Trophoblast cell (in vitro differentiated cells and primary cell): ENCODE measurements at regions not wholly inside any gene's neighbourhood (a gene's known extent, or its start where the extent isn't known, plus 50 kb on each side); places are given as distances from the start of the nearest gene placed in this dataset.

ENCODE experiments used
- DNase-seq, 2 donors: peaks; one replicate each; pipeline ENCODE4 v3.0.0-alpha.2; 2016
- H2AFZ ChIP-seq: 2 replicates; pipeline ENCODE4 v1.6.1; 2013; ENCODE audit warnings: low read length, moderate library complexity, mild to moderate bottlenecking; ENCODE audit not compliant: insufficient read depth, poor library complexity
- H2AK5ac ChIP-seq: 2 replicates; pipeline ENCODE4 v1.6.1; 2013; ENCODE audit warnings: mild to moderate bottlenecking, low read length
- H2BK120ac ChIP-seq: 2 replicates; pipeline ENCODE4 v1.6.1; 2013; ENCODE audit warnings: low read length, mild to moderate bottlenecking, moderate library complexity; ENCODE audit not compliant: insufficient read depth, poor library complexity
- H2BK12ac ChIP-seq: 2 replicates; pipeline ENCODE4 v1.6.1; 2013; ENCODE audit warnings: mild to moderate bottlenecking, low read length, moderate library complexity
- H2BK5ac ChIP-seq: 2 replicates; pipeline ENCODE4 v1.6.1; 2013; ENCODE audit warnings: low read length, low read depth, moderate library complexity, mild to moderate bottlenecking; ENCODE audit not compliant: poor library complexity
- H3K14ac ChIP-seq: 2 replicates; pipeline ENCODE4 v1.6.1; 2013; ENCODE audit warnings: mild to moderate bottlenecking, low read length
- H3K18ac ChIP-seq: 2 replicates; pipeline ENCODE4 v1.6.1; 2013; ENCODE audit warnings: mild to moderate bottlenecking, low read length
- H3K23ac ChIP-seq: 2 replicates; pipeline ENCODE4 v1.6.1; 2013; ENCODE audit warnings: low read length
- H3K27ac ChIP-seq: 2 replicates; pipeline ENCODE4 v1.5.1; 2013; ENCODE audit warnings: low read depth, mild to moderate bottlenecking, inconsistent platforms, low read length, moderate library complexity
- H3K27me3 ChIP-seq: 2 replicates; pipeline ENCODE4 v1.6.1; 2013; ENCODE audit warnings: inconsistent platforms, mild to moderate bottlenecking, low read length, moderate library complexity; ENCODE audit not compliant: insufficient read depth
- H3K36me3 ChIP-seq, 2 experiments: 1 replicate in 1 of 2; 2 replicates in 1 of 2; pipeline ENCODE4 v1.6.1; 2013; ENCODE audit warnings: low read length in 2 of 2, mild to moderate bottlenecking in 2 of 2, moderate library complexity in 1 of 2; ENCODE audit not compliant: insufficient read depth in 2 of 2, control insufficient read depth in 1 of 2
- H3K4ac ChIP-seq: 2 replicates; pipeline ENCODE4 v1.6.1; 2013; ENCODE audit warnings: low read depth, mild to moderate bottlenecking, low read length, moderate library complexity
- H3K4me1 ChIP-seq, 2 experiments: 1 replicate in 1 of 2; 2 replicates in 1 of 2; pipeline ENCODE4 v1.6.1; 2013; ENCODE audit warnings: low read length in 2 of 2, mild to moderate bottlenecking in 2 of 2, moderate library complexity in 1 of 2; ENCODE audit not compliant: insufficient read depth in 2 of 2, control insufficient read depth in 1 of 2
- H3K4me2 ChIP-seq: 2 replicates; pipeline ENCODE4 v1.6.1; 2013; ENCODE audit warnings: inconsistent platforms, mild to moderate bottlenecking, low read length, moderate library complexity
- H3K4me3 ChIP-seq: 2 replicates; pipeline ENCODE4 v1.5.1; 2013; ENCODE audit warnings: mild to moderate bottlenecking, low read depth, low read length, inconsistent platforms
- H3K79me1 ChIP-seq: one replicate; pipeline ENCODE4 v1.6.1; 2013; ENCODE audit warnings: low read length
- H3K79me2 ChIP-seq: 2 replicates; pipeline ENCODE4 v1.6.1; 2013; ENCODE audit warnings: low read length, mild to moderate bottlenecking; ENCODE audit not compliant: control insufficient read depth, insufficient read depth, poor library complexity
- H3K9ac ChIP-seq: 2 replicates; pipeline ENCODE4 v1.6.1; 2013; ENCODE audit warnings: mild to moderate bottlenecking, low read length
- H3K9me3 ChIP-seq: 2 replicates; pipeline ENCODE4 v1.6.1; 2013; ENCODE audit warnings: low read depth, mild to moderate bottlenecking, control low read depth, inconsistent platforms, low read length; ENCODE audit not compliant: insufficient read depth
- H4K12ac ChIP-seq: 2 replicates; pipeline ENCODE4 v1.6.1; 2013; ENCODE audit warnings: low read depth, mild to moderate bottlenecking, low read length, moderate library complexity
- H4K8ac ChIP-seq: 2 replicates; pipeline ENCODE4 v1.6.1; 2013; ENCODE audit warnings: low read depth, mild to moderate bottlenecking, low read length, moderate library complexity
- H4K91ac ChIP-seq: one replicate; pipeline ENCODE4 v1.6.1; 2013; ENCODE audit warnings: low read depth, mild to moderate bottlenecking, low read length, moderate library complexity
- WGBS: extraction: QIAGEN DNeasy Blood & Tissue Kit; methylation state at CpG from one replicate; pipeline ENCODE4 v1.1.7; 2013; ENCODE audit warnings: missing lambda C conversion rate; ENCODE audit not compliant: insufficient read length, insufficient coverage; ENCODE audit errors: extremely low coverage; 5-methylcytosine and 5-hydroxymethylcytosine counted together

DNA sequence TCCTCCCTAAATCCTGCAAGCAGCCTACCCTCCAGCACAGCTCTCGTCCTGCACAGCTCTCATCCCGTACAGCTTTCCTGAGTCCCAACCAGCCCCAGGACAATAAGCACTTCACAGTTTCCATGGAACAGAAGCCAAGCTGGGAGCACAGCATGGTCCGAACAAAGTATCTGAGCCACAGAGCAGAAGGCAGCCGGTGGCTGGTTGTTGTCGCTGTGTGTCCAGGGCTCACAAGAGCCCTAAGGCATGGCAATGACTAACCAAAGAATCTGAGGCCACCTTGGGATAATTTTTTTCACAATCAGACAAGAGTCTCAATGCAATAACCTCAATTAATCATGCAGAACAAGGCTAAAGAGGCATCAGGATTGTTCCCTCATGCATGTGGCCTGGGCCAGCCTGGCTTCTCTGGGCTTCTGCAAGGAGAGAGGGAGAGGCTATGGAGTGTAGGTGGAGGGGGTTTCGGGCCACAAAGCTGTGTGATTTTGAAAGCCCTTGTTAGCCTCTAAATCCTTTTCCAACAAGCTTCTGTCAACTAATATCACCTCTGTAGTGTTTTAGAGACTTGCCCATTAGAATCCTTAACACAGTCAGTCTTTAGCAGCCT is 323.4 kb downstream of the PIK3R1 start:
- peaks cover 2 to 4% of the 10 kb centered on the region in 2 experiments for H3K4me1 ChIP-seq
- H3K79me1 ChIP-seq, result peaks cover 2% of the 10 kb centered on the region
- no CpG with 5 or more reads among the region's 6 CpGs for WGBS
- no peak overlapping the region for H4K12ac ChIP-seq
- no peak for DNase-seq
- H2BK120ac ChIP-seq, result no peak overlapping the region
- no peak overlapping the region for H3K9ac ChIP-seq
- no peaks in the 10 kb centered on the region for H3K79me2 ChIP-seq
- no peaks in the 10 kb centered on the region for H3K9me3 ChIP-seq
- no peak overlapping the region for H3K4me3 ChIP-seq
- no peak overlapping the region for H4K8ac ChIP-seq
- no peak overlapping the region for H2BK5ac ChIP-seq
- no peak overlapping the region for H2AK5ac ChIP-seq
- H3K18ac ChIP-seq, result no peak overlapping the region
- H3K27ac ChIP-seq, result no peak overlapping the region
- H2AFZ ChIP-seq, result no peak overlapping the region
- no peaks in the 10 kb centered on the region for H3K27me3 ChIP-seq
- H3K36me3 ChIP-seq, result no peaks in the 10 kb centered on the region
- no peak overlapping the region for H2BK12ac ChIP-seq
- H3K4ac ChIP-seq, result no peak overlapping the region
- H3K14ac ChIP-seq, result no peak overlapping the region
- H3K4me2 ChIP-seq, result no peak overlapping the region
- no peak overlapping the region for H4K91ac ChIP-seq
- no peak overlapping the region for H3K23ac ChIP-seq

DNA sequence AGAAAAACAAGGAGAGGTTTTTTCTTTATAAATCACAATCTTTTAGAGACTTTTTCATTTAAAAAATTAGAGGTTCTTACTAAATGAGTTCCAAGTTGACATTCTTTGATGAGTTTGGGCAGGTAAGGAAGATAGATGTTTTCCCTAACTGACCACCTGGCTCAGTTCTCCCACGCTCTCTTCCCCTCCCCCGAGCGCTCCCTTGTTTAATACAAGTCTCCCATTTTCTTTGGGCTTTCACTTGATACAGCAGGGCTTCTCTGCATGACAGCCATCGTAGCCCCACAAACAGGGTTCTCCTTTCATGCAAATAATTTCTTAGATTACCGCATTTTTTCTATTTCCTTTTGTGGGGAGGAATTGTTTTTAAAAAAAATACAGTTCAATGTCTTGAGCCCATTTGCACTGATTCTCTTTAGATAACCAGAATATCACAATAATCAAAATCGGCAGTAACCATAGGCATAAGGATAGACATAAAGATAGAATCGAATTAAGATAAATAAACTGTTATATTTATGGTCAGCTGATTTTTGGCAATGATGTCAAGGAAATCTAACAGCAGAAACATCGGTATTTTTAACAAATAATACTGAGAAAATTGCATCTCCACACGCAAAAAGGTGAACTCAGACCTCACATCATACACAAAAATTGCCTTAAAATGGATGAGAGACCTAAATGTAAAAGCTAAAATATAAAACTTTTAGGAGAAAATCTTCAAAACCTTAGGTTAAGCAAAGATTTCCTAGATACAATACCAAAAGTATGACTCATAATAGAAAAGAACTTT is 325.4 kb downstream of the PIK3R1 start:
- H3K27ac ChIP-seq, result no peak overlapping the region
- H2AK5ac ChIP-seq, result no peak overlapping the region
- no peak overlapping the region for H4K12ac ChIP-seq
- no peak overlapping the region for H2BK120ac ChIP-seq
- no peak overlapping the region for H3K18ac ChIP-seq
- no peak overlapping the region for H3K4me2 ChIP-seq
- no peak overlapping the region for H4K91ac ChIP-seq
- no peak overlapping the region for H4K8ac ChIP-seq
- H2BK5ac ChIP-seq, result no peak overlapping the region
- H3K4ac ChIP-seq, result no peak overlapping the region
- no peak overlapping the region for H2BK12ac ChIP-seq
- no peaks in the 10 kb centered on the region for H3K79me2 ChIP-seq
- H3K23ac ChIP-seq, result no peak overlapping the region
- no peak for DNase-seq
- H3K14ac ChIP-seq, result no peak overlapping the region
- peaks cover 2% of the 10 kb centered on the region for H3K79me1 ChIP-seq
- no peak overlapping the region for H3K4me3 ChIP-seq
- H2AFZ ChIP-seq, result no peak overlapping the region
- peaks cover 0 to 9% of the 10 kb centered on the region in 2 experiments for H3K4me1 ChIP-seq
- H3K9me3 ChIP-seq, result no peaks in the 10 kb centered on the region
- no CpG with 5 or more reads among the region's 9 CpGs for WGBS
- H3K27me3 ChIP-seq, result no peaks in the 10 kb centered on the region
- H3K9ac ChIP-seq, result no peak overlapping the region
- no peaks in the 10 kb centered on the region for H3K36me3 ChIP-seq

DNA sequence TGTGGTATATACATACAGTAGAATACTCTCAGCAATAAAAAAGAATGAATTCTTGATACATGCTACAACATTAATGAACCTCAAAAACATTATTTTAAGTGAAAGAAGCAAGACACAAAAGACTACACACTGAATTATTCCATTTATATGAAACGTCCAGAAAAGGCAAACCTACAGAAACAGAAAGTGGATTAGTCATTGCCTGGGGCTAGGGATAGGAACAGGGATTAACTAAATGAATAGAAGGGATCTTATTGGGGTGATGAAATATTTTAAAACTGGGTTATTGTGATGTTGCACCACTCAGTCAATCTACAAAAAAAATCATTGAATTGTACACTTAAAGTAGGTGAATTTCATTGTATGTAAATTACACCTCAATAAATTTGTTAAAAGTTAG is 326.7 kb downstream of the PIK3R1 start:
- Histone ChIP-seq H3K27me3 (no peaks in the 10 kb centered on the region), H3K14ac (no peak overlapping the region), H3K27ac (no peak overlapping the region), H3K9ac (no peak overlapping the region), H4K12ac (no peak overlapping the region), H2BK120ac (no peak overlapping the region), H3K4me2 (no peak overlapping the region), H3K4me3 (no peak overlapping the region), H2AK5ac (no peak overlapping the region), H2BK5ac (no peak overlapping the region), H3K36me3 (no peaks in the 10 kb centered on the region), H3K4me1 (peaks cover 0 to 9% of the 10 kb centered on the region in 2 experiments), H3K18ac (no peak overlapping the region), H2AFZ (no peak overlapping the region), H4K8ac (no peak overlapping the region), H3K79me2 (no peaks in the 10 kb centered on the region), H3K23ac (no peak overlapping the region), H3K4ac (no peak overlapping the region), H3K79me1 (peaks cover 2% of the 10 kb centered on the region), H3K9me3 (no peaks in the 10 kb centered on the region), H2BK12ac (no peak overlapping the region), H4K91ac (no peak overlapping the region)
- WGBS, result no CpG with 5 or more reads among the region's 1 CpG
- no peak for DNase-seq

DNA sequence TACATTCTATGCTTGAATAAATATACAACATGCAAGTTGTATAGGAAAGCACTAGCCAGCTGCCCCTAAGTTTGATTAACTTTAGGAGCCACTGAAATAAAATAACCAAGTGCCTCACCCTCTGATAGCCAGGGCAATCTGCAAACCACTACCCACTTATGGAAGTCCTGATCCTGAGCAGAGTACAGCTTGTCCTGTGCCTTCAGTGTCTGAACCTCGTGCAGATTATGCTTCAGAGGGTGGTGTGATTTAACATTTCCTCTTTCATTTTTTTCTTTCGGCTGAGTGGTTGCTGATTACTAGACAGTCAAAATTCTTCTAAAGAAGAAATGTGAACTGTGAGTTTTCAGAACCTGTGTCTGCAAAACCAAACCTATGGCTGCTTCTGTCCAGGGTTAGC is 327.7 kb downstream of the PIK3R1 start:
- no peak overlapping the region for H3K27ac ChIP-seq
- H2BK12ac ChIP-seq, result no peak overlapping the region
- no peaks in the 10 kb centered on the region for H3K27me3 ChIP-seq
- H2AFZ ChIP-seq, result no peak overlapping the region
- no peak overlapping the region for H3K4me3 ChIP-seq
- no peak overlapping the region for H2BK120ac ChIP-seq
- no peak overlapping the region for H3K4ac ChIP-seq
- H3K23ac ChIP-seq, result no peak overlapping the region
- H3K9me3 ChIP-seq, result no peaks in the 10 kb centered on the region
- no peak overlapping the region for H3K9ac ChIP-seq
- H4K91ac ChIP-seq, result no peak overlapping the region
- no peak overlapping the region for H2AK5ac ChIP-seq
- no peak overlapping the region for H3K14ac ChIP-seq
- H3K4me2 ChIP-seq, result no peak overlapping the region
- H2BK5ac ChIP-seq, result no peak overlapping the region
- no peaks in the 10 kb centered on the region for H3K36me3 ChIP-seq
- no peak overlapping the region for H3K18ac ChIP-seq
- H4K8ac ChIP-seq, result no peak overlapping the region
- no peaks in the 10 kb centered on the region for H3K79me2 ChIP-seq
- H3K4me1 ChIP-seq, result peaks cover 0 to 9% of the 10 kb centered on the region in 2 experiments
- no CpG with 5 or more reads among the region's 2 CpGs for WGBS
- peaks cover 2% of the 10 kb centered on the region for H3K79me1 ChIP-seq
- H4K12ac ChIP-seq, result no peak overlapping the region
- DNase-seq, result no peak
